Neural progenitor cell (in vitro differentiated cells): ENCODE measurements at regions not wholly inside any gene's neighbourhood (a gene's known extent, or its start where the extent isn't known, plus 50 kb on each side); places are given as distances from the start of the nearest gene placed in this dataset.

Source experiments
- CTCF ChIP-seq: fragments of 200-600 bp; sonication (generic); IDR thresholded peaks from 2 replicates; pipeline ENCODE4 v1.5.1; 2017; ENCODE audit warnings: antibody characterized with exemption, mild to moderate bottlenecking
- EZH2 ChIP-seq: fragments of 200-600 bp; sonication (generic); IDR thresholded peaks from 2 replicates; pipeline ENCODE4 v1.6.1; 2017; ENCODE audit warnings: antibody characterized with exemption, mild to moderate bottlenecking, moderate library complexity
- EZH2phosphoT487 ChIP-seq: fragments of 200-600 bp; sonication (generic); IDR thresholded peaks from 2 replicates; pipeline ENCODE4 v1.6.1; 2017; ENCODE audit warnings: antibody characterized with exemption

- TF ChIP-seq EZH2phosphoT487, result no peak
- TF ChIP-seq EZH2, result no peak
- no peak for TF ChIP-seq CTCF
These were observed 165.3 kb downstream of the FTCDNL1 start for GRCh38 chr2:199685669-199686068.
